ENCODE measurements at regions not wholly inside any gene's neighbourhood (a gene's known extent, or its start where the extent isn't known, plus 50 kb on each side); places are given as distances from the start of the nearest gene placed in this dataset.

- Histone ChIP-seq H2BK15ac (ENCODE audit: low read length) (no peak overlapping the region), H2BK5ac (ENCODE audit: low read length) (no peak overlapping the region), H4K8ac (ENCODE audit: low read depth, low read length) (no peak overlapping the region), H2AK5ac (ENCODE audit: low read depth, low read length) (no peak overlapping the region), H3K79me1 (ENCODE audit: low read depth, low read length) (no peaks in the 10 kb centered on the region), H2AFZ (ENCODE audit: low read length) (no peak overlapping the region), H2BK120ac (ENCODE audit: low read depth, low read length) (no peak overlapping the region), H3K27ac (replicated peaks; ENCODE audit: low read length) (no peak overlapping the region), H3K27me3 (ENCODE audit: control insufficient read depth in 3 of 3, insufficient read depth in 3 of 3, low read depth in 1 of 3, low read length in 3 of 3) (no peaks in the 10 kb centered on the region), H4K91ac (ENCODE audit: low read depth, low read length, poor library complexity) (no peak overlapping the region), H3K4ac (ENCODE audit: low read length) (no peak overlapping the region), H3K9ac (ENCODE audit: low read depth, low read length, poor library complexity) (no peak overlapping the region), H3K9me3 (replicated peaks in 1 of 2; ENCODE audit: control insufficient read depth in 2 of 2, insufficient read depth in 1 of 2, low read depth in 1 of 2, low read length in 2 of 2) (peaks cover 0 to 3% of the 10 kb centered on the region in 2 donors), H2BK12ac (ENCODE audit: low read length) (no peak overlapping the region), H3K14ac (ENCODE audit: low read length) (no peak overlapping the region), H3K4me3 (ENCODE audit: low read length in 2 of 2) (no peak overlapping the region), H3K4me2 (ENCODE audit: insufficient read depth, low read length, poor library complexity, severe bottlenecking) (no peak overlapping the region), H3K4me1 (ENCODE audit: control insufficient read depth in 2 of 2, insufficient read depth in 1 of 2, low read depth in 1 of 2, low read length in 2 of 2) (no peaks in the 10 kb centered on the region), H3K18ac (ENCODE audit: low read length) (no peak overlapping the region), H3K23ac (ENCODE audit: low read depth, low read length, poor library complexity) (no peak overlapping the region), H3K36me3 (replicated peaks in 1 of 2; ENCODE audit: control insufficient read depth in 2 of 2, insufficient read depth in 2 of 2, low read length in 2 of 2) (no peaks in the 10 kb centered on the region)
- no CpG with 5 or more reads among the region's 3 CpGs for WGBS, 2 donors (ENCODE audit: extremely low coverage in 2 of 2, insufficient read length in 2 of 2, insufficient replicate concordance in 1 of 2)
- no peak for DNase-seq (ENCODE audit: low spot score)
These were observed 176.7 kb downstream of the DACT1 start for GRCh38 chr14:58814466-58814865.

- Histone ChIP-seq H2BK5ac (ENCODE audit: low read length) (no peak overlapping the region), H2BK15ac (ENCODE audit: low read length) (no peak overlapping the region), H3K79me1 (ENCODE audit: low read depth, low read length) (no peaks in the 10 kb centered on the region), H3K27ac (replicated peaks; ENCODE audit: low read length) (no peak overlapping the region), H3K23ac (ENCODE audit: low read depth, low read length, poor library complexity) (no peak overlapping the region), H4K8ac (ENCODE audit: low read depth, low read length) (no peak overlapping the region), H3K4me2 (ENCODE audit: insufficient read depth, low read length, poor library complexity, severe bottlenecking) (no peak overlapping the region), H3K4me1 (ENCODE audit: control insufficient read depth in 2 of 2, insufficient read depth in 1 of 2, low read depth in 1 of 2, low read length in 2 of 2) (no peaks in the 10 kb centered on the region), H2BK120ac (ENCODE audit: low read depth, low read length) (no peak overlapping the region), H3K9me3 (replicated peaks in 1 of 2; ENCODE audit: control insufficient read depth in 2 of 2, insufficient read depth in 1 of 2, low read depth in 1 of 2, low read length in 2 of 2) (peaks cover 0 to 3% of the 10 kb centered on the region in 2 donors), H2AK5ac (ENCODE audit: low read depth, low read length) (no peak overlapping the region), H2AFZ (ENCODE audit: low read length) (no peak overlapping the region), H3K14ac (ENCODE audit: low read length) (no peak overlapping the region), H3K36me3 (replicated peaks in 1 of 2; ENCODE audit: control insufficient read depth in 2 of 2, insufficient read depth in 2 of 2, low read length in 2 of 2) (no peaks in the 10 kb centered on the region), H4K91ac (ENCODE audit: low read depth, low read length, poor library complexity) (no peak overlapping the region), H3K18ac (ENCODE audit: low read length) (no peak overlapping the region), H3K27me3 (ENCODE audit: control insufficient read depth in 3 of 3, insufficient read depth in 3 of 3, low read depth in 1 of 3, low read length in 3 of 3) (no peaks in the 10 kb centered on the region), H3K4me3 (ENCODE audit: low read length in 2 of 2) (no peak overlapping the region), H2BK12ac (ENCODE audit: low read length) (no peak overlapping the region), H3K4ac (ENCODE audit: low read length) (no peak overlapping the region), H3K9ac (ENCODE audit: low read depth, low read length, poor library complexity) (no peak overlapping the region)
- WGBS, 2 donors (ENCODE audit: extremely low coverage in 2 of 2, insufficient read length in 2 of 2, insufficient replicate concordance in 1 of 2) = no CpG with 5 or more reads among the region's 2 CpGs
- DNase-seq (ENCODE audit: low spot score) = no peak
These were observed 177.5 kb downstream of the DACT1 start for GRCh38 chr14:58815161-58815701.

GRCh38 chr14:58815794-58816193, 178.0 kb downstream of the DACT1 start:
- H4K8ac ChIP-seq (ENCODE audit: low read depth, low read length) = no peak overlapping the region
- H2AFZ ChIP-seq (ENCODE audit: low read length) = no peak overlapping the region
- H3K4me3 ChIP-seq (ENCODE audit: low read length in 2 of 2) = no peak overlapping the region
- H3K4ac ChIP-seq (ENCODE audit: low read length) = no peak overlapping the region
- H3K79me1 ChIP-seq (ENCODE audit: low read depth, low read length) = no peaks in the 10 kb centered on the region
- no peak overlapping the region for H3K23ac ChIP-seq (ENCODE audit: low read depth, low read length, poor library complexity)
- WGBS, 2 donors (ENCODE audit: extremely low coverage in 2 of 2, insufficient read length in 2 of 2, insufficient replicate concordance in 1 of 2) = no CpG with 5 or more reads among the region's 5 CpGs
- no peak overlapping the region for H2BK12ac ChIP-seq (ENCODE audit: low read length)
- no peak overlapping the region for H2AK5ac ChIP-seq (ENCODE audit: low read depth, low read length)
- no peak overlapping the region for H4K91ac ChIP-seq (ENCODE audit: low read depth, low read length, poor library complexity)
- no peaks in the 10 kb centered on the region for H3K4me1 ChIP-seq (ENCODE audit: control insufficient read depth in 2 of 2, insufficient read depth in 1 of 2, low read depth in 1 of 2, low read length in 2 of 2)
- H3K4me2 ChIP-seq (ENCODE audit: insufficient read depth, low read length, poor library complexity, severe bottlenecking) = no peak overlapping the region
- no peak overlapping the region for H3K27ac ChIP-seq (replicated peaks; ENCODE audit: low read length)
- no peak overlapping the region for H3K9ac ChIP-seq (ENCODE audit: low read depth, low read length, poor library complexity)
- H3K9me3 ChIP-seq (replicated peaks in 1 of 2; ENCODE audit: control insufficient read depth in 2 of 2, insufficient read depth in 1 of 2, low read depth in 1 of 2, low read length in 2 of 2) = peaks cover 0 to 3% of the 10 kb centered on the region in 2 donors
- no peak overlapping the region for H2BK15ac ChIP-seq (ENCODE audit: low read length)
- H3K36me3 ChIP-seq (replicated peaks in 1 of 2; ENCODE audit: control insufficient read depth in 2 of 2, insufficient read depth in 2 of 2, low read length in 2 of 2) = no peaks in the 10 kb centered on the region
- DNase-seq (ENCODE audit: low spot score) = no peak
- no peak overlapping the region for H2BK5ac ChIP-seq (ENCODE audit: low read length)
- H3K14ac ChIP-seq (ENCODE audit: low read length) = no peak overlapping the region
- no peaks in the 10 kb centered on the region for H3K27me3 ChIP-seq (ENCODE audit: control insufficient read depth in 3 of 3, insufficient read depth in 3 of 3, low read depth in 1 of 3, low read length in 3 of 3)
- H3K18ac ChIP-seq (ENCODE audit: low read length) = no peak overlapping the region
- H2BK120ac ChIP-seq (ENCODE audit: low read depth, low read length) = no peak overlapping the region

- no peak overlapping the region for H2AK5ac ChIP-seq (ENCODE audit: low read depth, low read length)
- H4K8ac ChIP-seq (ENCODE audit: low read depth, low read length) = no peak overlapping the region
- no peak overlapping the region for H3K4ac ChIP-seq (ENCODE audit: low read length)
- DNase-seq (ENCODE audit: low spot score) = no peak
- no peaks in the 10 kb centered on the region for H3K27me3 ChIP-seq (ENCODE audit: control insufficient read depth in 3 of 3, insufficient read depth in 3 of 3, low read depth in 1 of 3, low read length in 3 of 3)
- H3K18ac ChIP-seq (ENCODE audit: low read length) = no peak overlapping the region
- H3K4me3 ChIP-seq (ENCODE audit: low read length in 2 of 2) = no peak overlapping the region
- H2AFZ ChIP-seq (ENCODE audit: low read length) = peak overlapping the region; percentile 9
- no peak overlapping the region for H3K4me2 ChIP-seq (ENCODE audit: insufficient read depth, low read length, poor library complexity, severe bottlenecking)
- H3K14ac ChIP-seq (ENCODE audit: low read length) = no peak overlapping the region
- no peak overlapping the region for H2BK5ac ChIP-seq (ENCODE audit: low read length)
- H3K9me3 ChIP-seq (replicated peaks in 1 of 2; ENCODE audit: control insufficient read depth in 2 of 2, insufficient read depth in 1 of 2, low read depth in 1 of 2, low read length in 2 of 2) = peaks cover 0 to 2% of the 10 kb centered on the region in 2 donors
- no peak overlapping the region for H3K9ac ChIP-seq (ENCODE audit: low read depth, low read length, poor library complexity)
- no peak overlapping the region for H3K23ac ChIP-seq (ENCODE audit: low read depth, low read length, poor library complexity)
- no peak overlapping the region for H2BK120ac ChIP-seq (ENCODE audit: low read depth, low read length)
- H2BK12ac ChIP-seq (ENCODE audit: low read length) = no peak overlapping the region
- WGBS, 2 donors (ENCODE audit: extremely low coverage in 2 of 2, insufficient read length in 2 of 2, insufficient replicate concordance in 1 of 2) = no CpG with 5 or more reads among the region's 7 CpGs
- no peak overlapping the region for H4K91ac ChIP-seq (ENCODE audit: low read depth, low read length, poor library complexity)
- no peaks in the 10 kb centered on the region for H3K36me3 ChIP-seq (replicated peaks in 1 of 2; ENCODE audit: control insufficient read depth in 2 of 2, insufficient read depth in 2 of 2, low read length in 2 of 2)
- H3K79me1 ChIP-seq (ENCODE audit: low read depth, low read length) = no peaks in the 10 kb centered on the region
- no peak overlapping the region for H3K27ac ChIP-seq (replicated peaks; ENCODE audit: low read length)
- no peaks in the 10 kb centered on the region for H3K4me1 ChIP-seq (ENCODE audit: control insufficient read depth in 2 of 2, insufficient read depth in 1 of 2, low read depth in 1 of 2, low read length in 2 of 2)
- no peak overlapping the region for H2BK15ac ChIP-seq (ENCODE audit: low read length)
These were observed 178.8 kb downstream of the DACT1 start for GRCh38 chr14:58816416-58817115.

Measured in neuronal stem cell (in vitro differentiated cells).